HG03280 (cell line): ENCODE measurements at regions not wholly inside any gene's neighbourhood (a gene's known extent, or its start where the extent isn't known, plus 50 kb on each side); places are given as distances from the start of the nearest gene placed in this dataset.
"Not testable (repeated sequence)": the region's sequence is repeated elsewhere in the genome, so short reads cannot be mapped to it uniquely, and the experiment has no call there.

Experiments
- ATAC-seq: cut with Tn5 transposase; IDR thresholded peaks from one replicate; pipeline ENCODE4 v1.9.1; 2021; ENCODE audit warnings: mild to moderate bottlenecking, moderate library complexity; ENCODE audit not compliant: unreplicated experiment

DNA sequence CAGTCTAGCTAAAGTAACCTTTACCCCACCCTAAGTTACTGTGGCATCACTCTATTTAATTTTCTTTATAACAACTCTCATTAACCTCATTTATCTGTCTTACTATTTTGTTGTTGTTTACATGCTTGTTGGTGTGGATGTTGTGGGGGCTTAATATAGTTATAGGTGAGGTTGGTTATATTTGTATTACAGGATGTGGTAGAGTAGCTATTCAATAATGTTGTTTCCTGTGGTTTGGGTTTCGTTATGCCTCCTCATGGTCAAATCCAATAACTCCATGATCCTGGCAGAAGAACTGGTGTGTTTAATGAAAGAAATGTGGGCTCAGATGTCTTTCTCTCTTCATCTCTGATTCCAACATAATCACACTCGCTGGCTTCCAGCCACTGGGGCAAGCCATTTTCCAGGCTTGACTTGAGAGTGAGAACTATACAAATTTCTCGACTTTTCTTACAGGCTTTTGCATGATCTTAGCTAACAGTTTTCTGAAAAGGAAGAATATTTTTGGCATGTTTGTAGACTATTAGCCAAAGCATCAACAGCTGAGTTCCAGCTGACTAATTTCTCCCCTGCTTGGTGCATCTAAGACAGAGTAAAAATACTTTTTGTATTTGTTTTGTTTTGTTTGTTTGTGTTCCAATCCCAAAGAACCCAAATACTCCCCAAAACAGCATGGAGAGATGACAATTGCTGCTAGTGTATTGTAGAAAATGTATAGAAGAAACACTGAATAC is 303.7 kb upstream of the PAPPA start:
- no peak for ATAC-seq

GRCh38 chr9:115850548-115851304 is 302.9 kb upstream of the PAPPA start:
- no peak for ATAC-seq

DNA sequence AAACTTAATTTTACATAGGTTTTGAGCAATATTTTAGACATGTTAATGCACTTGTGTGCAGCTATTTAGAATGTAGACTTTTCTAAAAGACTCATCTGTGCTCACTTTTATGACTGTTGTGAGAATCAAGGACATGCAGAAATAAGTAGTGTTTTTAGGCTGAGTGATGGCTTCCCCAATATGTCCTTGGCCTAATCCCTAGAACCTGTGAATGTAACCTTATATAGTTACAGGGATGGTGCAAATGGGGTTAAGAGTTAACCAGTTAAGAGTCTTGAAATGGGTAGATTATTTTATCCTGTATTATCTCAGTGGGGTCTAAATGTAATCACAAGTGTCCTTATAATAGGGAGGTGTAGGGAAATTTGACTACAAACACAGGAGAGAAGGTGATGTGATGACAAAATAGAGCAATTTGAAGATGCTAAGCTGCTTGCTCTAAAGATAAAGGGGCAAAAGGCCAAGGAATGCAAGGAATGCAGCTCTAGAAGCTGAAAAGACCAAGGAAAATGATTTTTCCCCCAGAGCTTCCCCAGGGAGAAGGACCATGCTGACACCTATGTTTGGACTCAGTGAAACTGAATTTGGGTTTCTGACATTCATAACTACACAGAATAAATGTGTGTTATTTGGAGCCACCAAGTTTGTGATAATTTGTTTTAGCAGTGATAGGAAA is 298.0 kb upstream of the PAPPA start:
- no peak for ATAC-seq

DNA sequence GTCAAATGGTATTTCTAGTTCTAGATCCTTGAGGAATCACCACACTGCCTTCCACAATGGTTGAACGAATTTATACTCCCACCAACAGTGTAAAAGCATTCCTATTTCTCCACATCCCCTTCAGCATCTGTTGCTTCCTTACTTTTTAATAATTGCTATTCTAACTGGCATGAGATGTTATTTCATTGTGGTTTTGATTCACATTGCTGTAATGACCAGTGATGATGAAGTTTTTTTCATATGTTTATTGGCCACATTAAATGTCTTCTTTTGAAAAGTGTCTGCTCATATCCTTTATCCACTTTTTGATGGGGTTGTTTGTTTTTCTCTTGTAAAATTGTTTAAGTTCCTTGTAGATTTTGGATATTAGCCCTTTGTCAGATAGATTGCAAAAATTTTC is 295.2 kb upstream of the PAPPA start:
- not testable (repeated sequence) for ATAC-seq

GRCh38 chr9:115862021-115862420 is 291.6 kb upstream of the PAPPA start:
- ATAC-seq: no peak

GRCh38 chr9:115864581-115864980 is 289.0 kb upstream of the PAPPA start:
- ATAC-seq: no peak

- ATAC-seq: no peak
These were observed 286.3 kb upstream of the PAPPA start for GRCh38 chr9:115867326-115867725.

DNA sequence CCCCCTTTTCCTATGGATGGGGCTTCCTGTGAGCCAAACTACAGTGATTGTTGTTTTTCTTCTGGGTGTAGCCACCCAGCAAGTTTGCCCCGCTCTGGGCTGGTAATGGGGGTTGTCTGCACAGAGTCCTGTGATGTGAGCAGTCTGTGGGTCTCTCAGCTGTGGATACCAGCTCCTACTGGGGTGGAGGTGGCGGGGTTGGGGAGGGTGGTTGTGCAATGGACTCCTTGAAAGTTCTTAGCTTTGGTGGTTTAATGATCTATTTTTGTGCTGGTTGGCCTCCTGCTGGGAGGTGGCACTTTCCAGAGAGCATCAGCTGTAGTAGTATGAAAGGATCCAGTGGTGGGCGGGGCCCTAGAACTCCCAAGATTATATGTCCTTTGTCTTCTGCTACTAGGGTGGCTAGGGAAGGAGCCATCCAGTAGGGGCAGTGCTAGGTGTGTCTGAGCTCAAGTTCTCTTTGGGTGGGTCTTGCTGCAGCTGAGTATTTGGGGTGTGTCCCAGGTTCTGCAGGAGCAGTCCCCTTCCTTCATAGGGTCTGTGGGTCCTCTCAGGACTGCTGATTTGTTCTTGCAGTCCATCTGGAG is 275.6 kb upstream of the PAPPA start:
- ATAC-seq: no peak

GRCh38 chr9:115879451-115879850 is 274.1 kb upstream of the PAPPA start:
- no peak for ATAC-seq

DNA sequence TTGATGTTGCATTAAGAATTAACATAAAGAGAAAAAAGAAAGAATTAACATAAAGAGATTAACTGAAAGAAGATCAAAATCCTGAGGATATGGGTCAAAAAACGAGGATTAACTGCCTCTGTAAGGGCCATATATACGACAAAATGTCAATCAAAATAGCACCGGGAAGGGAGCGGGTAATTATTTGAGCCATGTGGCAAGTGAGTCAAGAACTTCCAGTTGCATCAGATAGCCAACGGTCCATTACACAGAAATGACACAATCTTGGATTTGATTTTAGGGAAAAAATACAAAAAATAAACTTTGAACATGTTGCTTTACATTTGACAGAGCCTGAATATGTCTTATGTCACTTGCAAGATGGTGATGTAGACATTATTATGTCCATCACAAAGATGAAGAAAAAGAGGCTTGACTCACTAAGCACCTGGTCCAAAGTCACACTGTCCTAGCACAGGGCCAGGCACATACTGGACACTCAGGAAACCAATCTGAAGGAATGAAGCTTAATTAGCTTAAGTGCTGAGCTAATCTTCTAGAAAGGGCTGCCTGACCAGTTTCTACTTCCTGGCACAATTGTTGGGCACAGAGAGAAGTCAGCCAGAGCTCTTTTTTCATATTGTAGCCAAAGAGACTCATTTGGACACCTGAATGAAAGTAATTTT is 273.2 kb upstream of the PAPPA start:
- ATAC-seq: no peak

DNA sequence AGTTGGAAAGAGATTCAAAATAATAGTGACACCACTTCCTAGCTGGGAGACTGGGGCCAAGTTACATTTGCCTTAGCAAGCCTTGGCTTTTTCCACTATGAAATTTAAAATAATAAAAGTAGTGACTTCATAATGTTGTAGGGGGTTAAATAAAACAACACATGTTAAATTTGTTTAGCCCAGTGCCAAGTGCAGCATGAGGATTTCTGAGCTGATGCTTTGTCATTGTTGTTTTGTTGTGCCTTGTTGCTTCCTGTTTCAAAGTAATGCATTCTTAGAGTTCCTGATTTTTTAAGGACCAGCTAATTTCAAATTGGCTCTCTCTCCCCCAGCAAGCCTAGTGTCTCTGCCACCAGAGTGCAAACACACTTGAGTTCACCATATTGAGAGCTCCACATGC is 270.7 kb upstream of the PAPPA start:
- ATAC-seq: no peak

DNA sequence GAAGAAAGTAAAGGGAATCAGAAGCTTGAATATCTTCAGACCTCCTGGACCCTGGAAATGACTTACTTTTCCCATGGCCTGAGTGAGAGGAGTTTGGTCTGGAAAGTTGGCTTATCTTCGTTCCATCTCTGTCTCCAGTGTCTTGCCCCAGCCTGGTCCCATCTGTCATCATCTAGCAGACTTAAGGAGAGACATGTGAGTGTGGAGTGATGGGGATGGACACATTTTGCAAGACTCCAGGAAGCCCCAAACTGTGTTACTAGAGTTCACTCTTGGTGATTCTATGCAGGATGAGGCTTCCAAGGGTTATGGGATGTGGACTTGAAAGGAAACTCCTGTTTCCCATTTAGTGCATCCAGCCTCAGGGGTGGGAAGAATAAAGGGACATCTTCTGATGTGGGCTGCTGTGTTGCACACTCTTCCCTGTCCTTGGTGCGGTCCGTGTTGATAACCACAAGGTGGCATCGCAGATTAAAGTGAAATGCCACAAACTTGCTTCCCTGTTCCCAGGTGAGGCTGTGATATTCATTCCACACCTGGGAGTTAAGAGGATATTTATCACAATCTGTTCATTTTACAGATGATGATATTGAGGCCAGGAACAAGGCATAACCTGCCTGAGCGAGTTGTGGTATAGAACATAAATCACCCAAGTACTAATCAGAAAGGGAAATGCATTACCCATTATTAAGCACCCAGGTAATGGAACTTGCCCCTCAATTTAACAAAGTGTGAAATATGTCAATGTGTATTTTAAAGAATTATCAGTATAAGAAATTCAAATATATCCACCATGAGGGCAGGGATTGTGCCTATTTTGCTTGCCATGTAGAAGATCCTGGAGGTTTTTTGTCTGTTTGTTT is 269.9 kb upstream of the PAPPA start:
- ATAC-seq: no peak

- no peak for ATAC-seq
These were observed 268.7 kb upstream of the PAPPA start for GRCh38 chr9:115884846-115885245.

GRCh38 chr9:115888131-115888530 is 265.5 kb upstream of the PAPPA start:
- no peak for ATAC-seq

DNA sequence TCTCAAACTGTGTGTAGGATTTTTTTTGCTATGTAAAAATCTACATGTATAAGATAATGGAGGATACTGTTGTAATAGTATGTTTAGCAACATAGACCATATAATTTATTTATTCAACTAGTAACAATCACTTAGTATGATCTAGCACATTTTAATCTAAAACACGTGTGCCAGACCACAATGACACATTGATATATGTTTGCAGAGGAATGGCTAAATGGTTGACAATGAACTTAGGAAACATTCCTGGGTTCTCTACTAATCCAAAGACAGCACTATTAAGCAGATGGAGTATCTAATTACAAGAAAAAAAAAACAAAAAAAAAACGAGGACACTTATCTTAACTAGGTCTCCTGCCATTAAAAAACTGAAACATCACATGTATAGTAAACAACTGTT is 261.7 kb upstream of the PAPPA start:
- no peak for ATAC-seq

- not testable (repeated sequence) for ATAC-seq
These were observed 255.1 kb upstream of the PAPPA start for GRCh38 chr9:115898478-115898877.

DNA sequence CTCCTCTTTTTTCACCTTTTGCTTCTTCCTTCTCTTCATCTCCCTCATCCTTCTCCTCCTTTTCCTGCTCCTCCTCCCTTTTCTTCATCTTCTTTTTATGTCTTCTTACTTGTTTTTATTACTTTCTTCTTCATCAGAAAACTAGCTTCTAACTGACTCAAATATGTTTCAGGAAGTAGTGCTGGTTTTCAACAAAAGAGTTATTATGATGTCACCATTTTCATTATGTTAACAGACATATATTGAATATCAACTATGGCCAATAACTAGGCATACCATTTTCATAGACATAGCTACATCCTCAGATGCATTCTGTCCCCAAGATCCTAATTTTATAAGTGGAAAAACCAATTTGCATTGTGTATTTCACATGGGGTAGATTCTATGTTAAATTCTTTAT is 252.9 kb upstream of the PAPPA start:
- ATAC-seq: no peak

GRCh38 chr9:115910959-115911358 is 242.6 kb upstream of the PAPPA start:
- no peak for ATAC-seq

DNA sequence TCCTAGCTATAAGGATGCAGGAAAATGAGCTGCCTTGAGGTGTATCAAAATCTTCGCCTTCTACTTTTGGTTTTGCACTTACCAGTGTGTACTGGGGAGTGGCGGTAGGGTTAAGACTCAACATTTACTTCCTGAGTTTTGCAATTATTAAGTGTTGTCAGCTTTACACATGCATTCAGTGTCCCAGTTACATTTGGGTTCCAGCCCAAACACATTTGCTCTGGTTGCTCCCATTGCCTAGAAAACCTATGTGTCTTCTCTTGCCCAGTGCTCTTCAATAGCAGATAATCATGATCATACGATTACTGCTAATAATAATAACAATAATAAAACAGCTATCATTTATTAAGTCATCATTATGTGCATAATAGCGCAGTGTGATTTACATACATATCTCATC is 241.5 kb upstream of the PAPPA start:
- no peak for ATAC-seq

DNA sequence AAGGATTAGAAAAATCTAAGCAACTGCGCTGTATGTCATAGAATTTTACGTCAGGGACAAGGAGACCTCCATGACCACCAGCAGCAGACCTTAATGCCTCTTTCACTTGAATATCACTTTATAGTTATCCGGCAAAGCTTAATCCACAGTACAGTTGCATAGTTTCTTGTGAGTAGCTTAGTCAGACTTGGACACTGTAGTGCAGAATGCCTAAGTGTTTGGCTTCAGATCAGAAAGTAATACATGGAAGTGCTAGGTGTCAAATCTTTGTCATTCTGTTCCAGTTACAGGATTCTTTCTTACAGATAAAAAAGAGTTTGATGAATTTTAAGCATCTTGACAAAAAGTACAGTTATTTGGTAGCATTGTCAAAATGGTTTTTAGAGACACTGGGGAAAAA is 239.9 kb upstream of the PAPPA start:
- ATAC-seq: no peak
